ENCODE measurements at regions not wholly inside any gene's neighbourhood (a gene's known extent, or its start where the extent isn't known, plus 50 kb on each side); places are given as distances from the start of the nearest gene placed in this dataset.

DNA sequence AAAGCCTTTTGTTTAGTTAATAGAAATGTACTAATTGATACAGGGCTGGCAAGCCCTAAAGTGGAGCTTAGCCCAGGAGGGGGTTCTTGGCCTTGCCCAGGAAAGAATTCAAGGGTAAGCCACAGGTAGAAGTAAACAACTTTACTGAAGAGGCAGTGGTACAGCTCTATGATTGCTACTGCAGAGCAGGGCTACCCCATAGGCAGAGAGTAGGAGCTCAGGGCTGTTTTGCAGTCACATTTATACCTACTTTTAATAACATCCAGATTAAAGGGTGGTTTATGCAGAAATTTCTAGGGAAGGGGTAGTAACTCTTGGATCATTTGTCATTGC, 680.4 kb upstream of the GJE1 start:
- Histone ChIP-seq H3K4me3 (ENCODE audit: low read depth, low read length, poor library complexity, severe bottlenecking) (no peak overlapping the region), H3K27me3 (replicated peaks; ENCODE audit: insufficient read depth, low read depth, low read length, poor library complexity) (no peaks in the 10 kb centered on the region), H3K9me3 (ENCODE audit: low read depth, low read length, poor library complexity, severe bottlenecking) (no peaks in the 10 kb centered on the region), H3K36me3 (ENCODE audit: insufficient read depth, low read length, poor library complexity, severe bottlenecking) (no peaks in the 10 kb centered on the region), H3K4me1 (ENCODE audit: insufficient read depth, low read length, poor library complexity, severe bottlenecking) (no peaks in the 10 kb centered on the region), H3K27ac (ENCODE audit: low read depth, low read length, poor library complexity, severe bottlenecking) (no peak overlapping the region)
- POLR2A ChIA-PET (ENCODE audit: low non-redundant PET): no interaction called here
- intact Hi-C loops (cut with micrococcal nuclease; ENCODE audit: unreplicated experiment): no loop called here
- DNase-seq (ENCODE audit: low spot score): no peak
- CTCF ChIA-PET: no interaction called here
- no peak for TF ChIP-seq EZH2 (IDR thresholded peaks at IDR 0.05; ENCODE audit: borderline replicate concordance, low read depth, low read length, poor library complexity, severe bottlenecking)
- TF ChIP-seq CTCF (conservative IDR thresholded peaks at IDR 0.05; ENCODE audit: low read depth, low read length): no peak
- no TSS peak for BruUV-seq (replicated peaks)

- ChIA-PET POLR2A (ENCODE audit: low non-redundant PET) (no interaction called here), CTCF (no interaction called here)
- TF ChIP-seq EZH2 (IDR thresholded peaks at IDR 0.05; ENCODE audit: borderline replicate concordance, low read depth, low read length, poor library complexity, severe bottlenecking) (no peak), CTCF (conservative IDR thresholded peaks at IDR 0.05; ENCODE audit: low read depth, low read length) (no peak)
These were observed 681.0 kb upstream of the GJE1 start for GRCh38 chr6:141451511-141452353.

DNA sequence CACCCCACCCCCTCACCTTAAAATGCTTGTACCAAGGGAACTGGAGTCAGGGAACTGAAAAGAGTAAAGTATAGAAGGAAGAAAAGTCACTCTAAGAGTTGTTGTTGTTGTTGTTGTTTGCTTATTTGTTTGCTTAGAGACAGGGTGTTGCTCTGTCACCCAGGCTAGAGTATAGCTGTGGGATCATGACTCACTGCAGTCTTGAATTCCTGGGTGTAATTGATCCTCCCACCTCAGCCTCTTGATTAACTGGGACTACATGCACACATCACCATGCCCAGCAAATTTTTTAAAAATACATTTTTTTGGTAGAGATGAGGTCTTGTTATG, 681.6 kb upstream of the GJE1 start:
- Histone ChIP-seq H3K27ac (ENCODE audit: low read depth, low read length, poor library complexity, severe bottlenecking) (no peak overlapping the region), H3K4me1 (ENCODE audit: insufficient read depth, low read length, poor library complexity, severe bottlenecking) (no peaks in the 10 kb centered on the region), H3K4me3 (ENCODE audit: low read depth, low read length, poor library complexity, severe bottlenecking) (no peak overlapping the region), H3K36me3 (ENCODE audit: insufficient read depth, low read length, poor library complexity, severe bottlenecking) (no peaks in the 10 kb centered on the region), H3K9me3 (ENCODE audit: low read depth, low read length, poor library complexity, severe bottlenecking) (no peaks in the 10 kb centered on the region), H3K27me3 (replicated peaks; ENCODE audit: insufficient read depth, low read depth, low read length, poor library complexity) (no peaks in the 10 kb centered on the region)
- no TSS peak for BruUV-seq (replicated peaks)
- ChIA-PET CTCF (no interaction called here), POLR2A (ENCODE audit: low non-redundant PET) (no interaction called here)
- TF ChIP-seq CTCF (conservative IDR thresholded peaks at IDR 0.05; ENCODE audit: low read depth, low read length) (no peak), EZH2 (IDR thresholded peaks at IDR 0.05; ENCODE audit: borderline replicate concordance, low read depth, low read length, poor library complexity, severe bottlenecking) (no peak)
- intact Hi-C loops (cut with micrococcal nuclease; ENCODE audit: unreplicated experiment): no loop called here
- DNase-seq (ENCODE audit: low spot score): no peak

More at GRCh38 chr6:141451511-141452353, 681.0 kb upstream of the GJE1 start:
- no peak overlapping the region for H3K4me3 ChIP-seq (ENCODE audit: low read depth, low read length, poor library complexity, severe bottlenecking)
- H3K9me3 ChIP-seq (ENCODE audit: low read depth, low read length, poor library complexity, severe bottlenecking): no peaks in the 10 kb centered on the region
- H3K36me3 ChIP-seq (ENCODE audit: insufficient read depth, low read length, poor library complexity, severe bottlenecking): no peaks in the 10 kb centered on the region
- DNase-seq (ENCODE audit: low spot score): no peak
- no peak overlapping the region for H3K27ac ChIP-seq (ENCODE audit: low read depth, low read length, poor library complexity, severe bottlenecking)
- intact Hi-C loops (cut with micrococcal nuclease; ENCODE audit: unreplicated experiment): no loop called here
- no peaks in the 10 kb centered on the region for H3K4me1 ChIP-seq (ENCODE audit: insufficient read depth, low read length, poor library complexity, severe bottlenecking)
- H3K27me3 ChIP-seq (replicated peaks; ENCODE audit: insufficient read depth, low read depth, low read length, poor library complexity): no peaks in the 10 kb centered on the region
- no TSS peak for BruUV-seq (replicated peaks)

All from A673 (cell line).